IMR-90 (cell line): ENCODE measurements at regions not wholly inside any gene's neighbourhood (a gene's known extent, or its start where the extent isn't known, plus 50 kb on each side); places are given as distances from the start of the nearest gene placed in this dataset.

Source experiments
- ATAC-seq: fragments of 200-7000 bp; cut with Tn5 transposase; 2 replicates; pipeline ENCODE4 v1.9.1; 2020; ENCODE audit warnings: low read depth, mild to moderate bottlenecking, moderate library complexity
- BruUV-seq: library from RNA; stranded (reverse); fragments of 400-500 nt; replicated peaks from 2 replicates; lab custom pipeline; 2021; lab: Mats Ljungman, UMichigan
- CTCF ChIA-PET: fragments of 300-600 bp; formaldehyde crosslinking; extraction: SDS; loops from one replicate; lab custom pipeline; 2021; ENCODE audit warnings: antibody characterized with exemption; lab: Yijun Ruan, JAX
- POLR2A ChIA-PET: fragments of 300-600 bp; sonication (Branson Sonifier 250); formaldehyde crosslinking; loops from one replicate; lab custom pipeline; 2022; ENCODE audit warnings: antibody characterized with exemption; ENCODE audit not compliant: unreplicated experiment; lab: Charles Lee
- DNase-seq: peaks from one replicate; pipeline ENCODE4 v3.0.0; 2013
- H2AFZ ChIP-seq: replicated peaks from 2 replicates; pipeline ENCODE3; 2013; ENCODE audit warnings: low read length, mild to moderate bottlenecking; ENCODE audit not compliant: poor library complexity
- H2AK5ac ChIP-seq: 2 replicates; pipeline ENCODE4 v1.6.1; 2013; ENCODE audit warnings: low read depth, low read length, inconsistent platforms
- H2AK9ac ChIP-seq: replicated peaks from 2 replicates; pipeline ENCODE3; 2013; ENCODE audit warnings: mild to moderate bottlenecking, low read depth, low read length, moderate library complexity; ENCODE audit not compliant: poor library complexity
- H2BK120ac ChIP-seq: 2 replicates; pipeline ENCODE4 v1.6.1; 2013; ENCODE audit warnings: low read depth, low read length, inconsistent platforms
- H2BK15ac ChIP-seq: 3 replicates; pipeline ENCODE4 v1.6.1; 2013; ENCODE audit warnings: low read depth, low read length, inconsistent platforms
- H2BK20ac ChIP-seq: 2 replicates; pipeline ENCODE4 v1.6.1; 2013; ENCODE audit warnings: low read depth, mild to moderate bottlenecking, inconsistent platforms, low read length, moderate library complexity
- H2BK5ac ChIP-seq: 2 replicates; pipeline ENCODE4 v1.6.1; 2013; ENCODE audit warnings: mild to moderate bottlenecking, low read depth, low read length, inconsistent platforms; ENCODE audit not compliant: poor library complexity, severe bottlenecking
- H3K14ac ChIP-seq: replicated peaks from 2 replicates; pipeline ENCODE4 v1.6.1; 2013; ENCODE audit warnings: low read depth, low read length, inconsistent platforms
- H3K18ac ChIP-seq: 2 replicates; pipeline ENCODE4 v1.6.1; 2013; ENCODE audit warnings: low read depth, low read length, control low read depth
- H3K23ac ChIP-seq: 2 replicates; pipeline ENCODE4 v1.6.1; 2013; ENCODE audit warnings: low read depth, low read length, inconsistent platforms
- H3K27ac ChIP-seq: 2 replicates; pipeline ENCODE4 v1.5.1; 2013; ENCODE audit warnings: mild to moderate bottlenecking, control low read depth, low read length; ENCODE audit not compliant: insufficient read depth
- H3K27me3 ChIP-seq: 2 replicates; pipeline ENCODE4 v1.6.1; 2013; ENCODE audit warnings: low read length; ENCODE audit not compliant: control insufficient read depth, insufficient read depth
- H3K36me3 ChIP-seq: 2 replicates; pipeline ENCODE4 v1.6.1; 2013; ENCODE audit warnings: low read length, mixed read lengths; ENCODE audit not compliant: control insufficient read depth, insufficient read depth
- H3K4ac ChIP-seq: 2 replicates; pipeline ENCODE4 v1.6.1; 2013; ENCODE audit warnings: low read depth, low read length, inconsistent platforms
- H3K4me1 ChIP-seq: 2 replicates; pipeline ENCODE4 v1.6.1; 2013; ENCODE audit warnings: low read length, mixed read lengths; ENCODE audit not compliant: control insufficient read depth, insufficient read depth
- H3K4me2 ChIP-seq: 2 replicates; pipeline ENCODE4 v1.6.1; 2013; ENCODE audit warnings: low read depth, mild to moderate bottlenecking, control low read depth, low read length, moderate library complexity
- H3K4me3 ChIP-seq: 2 replicates; pipeline ENCODE4 v1.5.1; 2013; ENCODE audit warnings: low read depth, mild to moderate bottlenecking, control low read depth, low read length, moderate library complexity; ENCODE audit not compliant: insufficient read depth
- H3K56ac ChIP-seq: 2 replicates; pipeline ENCODE4 v1.6.1; 2013; ENCODE audit warnings: low read length, inconsistent platforms; ENCODE audit not compliant: insufficient read depth; ENCODE audit errors: extremely low read depth
- H3K79me1 ChIP-seq, 2 experiments: 2 replicates each; pipeline ENCODE4 v1.6.1; 2013; ENCODE audit warnings: low read length in 2 of 2, inconsistent platforms in 1 of 2, low read depth in 1 of 2
- H3K9ac ChIP-seq: 2 replicates; pipeline ENCODE4 v1.6.1; 2013; ENCODE audit warnings: low read depth, low read length, control low read depth
- H3K9me1 ChIP-seq: 2 replicates; pipeline ENCODE4 v1.6.1; 2013; ENCODE audit warnings: low read length, inconsistent platforms; ENCODE audit not compliant: insufficient read depth
- H3K9me3 ChIP-seq: 2 replicates; pipeline ENCODE4 v1.6.1; 2013; ENCODE audit warnings: low read length; ENCODE audit not compliant: control insufficient read depth, insufficient read depth
- H4K20me1 ChIP-seq: 2 replicates; pipeline ENCODE4 v1.6.1; 2013; ENCODE audit warnings: low read length, inconsistent platforms; ENCODE audit not compliant: insufficient read depth
- H4K5ac ChIP-seq: 2 replicates; pipeline ENCODE4 v1.6.1; 2013; ENCODE audit warnings: mild to moderate bottlenecking, low read depth, low read length, control low read depth
- H4K8ac ChIP-seq, 2 experiments: 2 replicates each; pipeline ENCODE4 v1.6.1; 2013; ENCODE audit warnings: low read depth in 2 of 2, low read length in 2 of 2, control low read depth in 1 of 2, inconsistent platforms in 1 of 2
- H4K91ac ChIP-seq: 2 replicates; pipeline ENCODE4 v1.6.1; 2013; ENCODE audit warnings: low read depth, low read length, inconsistent platforms; ENCODE audit not compliant: insufficient read depth
- BHLHE40 ChIP-seq: fragments of 150-350 bp; IDR thresholded peaks from 2 replicates; pipeline ENCODE4 v1.6.1; 2016; ENCODE audit warnings: mild to moderate bottlenecking, low read depth, low read length
- CEBPB ChIP-seq: IDR thresholded peaks from 2 replicates; pipeline ENCODE4 v1.6.1; 2012; ENCODE audit warnings: low read depth, low read length, improper control_type of control experiment
- CHD1 ChIP-seq: IDR thresholded peaks from 2 replicates; pipeline ENCODE4 v1.6.1; 2012; ENCODE audit warnings: low read depth, low read length, improper control_type of control experiment
- MAFK ChIP-seq: IDR thresholded peaks from 2 replicates; pipeline ENCODE4 v1.6.1; 2012; ENCODE audit warnings: low read depth, low read length, improper control_type of control experiment
- NFE2L2 ChIP-seq: fragments of 150-350 bp; IDR thresholded peaks from 2 replicates; pipeline ENCODE4 v1.6.1; 2016; ENCODE audit warnings: low read depth, mild to moderate bottlenecking, low read length
- POLR2A ChIP-seq: IDR thresholded peaks from 2 replicates; pipeline ENCODE4 v1.6.1; 2012; ENCODE audit warnings: mild to moderate bottlenecking, low read depth, low read length
- RAD21 ChIP-seq: IDR thresholded peaks from 2 replicates; pipeline ENCODE4 v1.6.1; 2012; ENCODE audit warnings: low read length, improper control_type of control experiment
- RCOR1 ChIP-seq: IDR thresholded peaks from 2 replicates; pipeline ENCODE4 v1.6.1; 2012; ENCODE audit warnings: mild to moderate bottlenecking, low read length, improper control_type of control experiment; ENCODE audit not compliant: insufficient replicate concordance
- RFX5 ChIP-seq: IDR thresholded peaks from 2 replicates; pipeline ENCODE4 v1.8.0; 2012; ENCODE audit warnings: low read depth, mild to moderate bottlenecking, low read length, moderate library complexity
- SMC3 ChIP-seq: fragments of 150-350 bp; IDR thresholded peaks from 2 replicates; pipeline ENCODE4 v1.6.1; 2016; ENCODE audit warnings: low read depth, mild to moderate bottlenecking, antibody characterized with exemption, low read length, moderate library complexity
- WGBS, 2 experiments: methylation state at CpG; one replicate each; pipeline versions ENCODE4 v1.1.5 to v1.1.7; 2013; ENCODE audit warnings: missing lambda C conversion rate in 2 of 2; ENCODE audit not compliant: insufficient read length in 1 of 2; ENCODE audit errors: extremely low coverage in 2 of 2; 5-methylcytosine and 5-hydroxymethylcytosine counted together
- dilution Hi-C: fragments of 300-500 bp; cut with HindIII; formaldehyde crosslinking; loops from one replicate; pipeline ENCODE4 v1.14.3; 2018; ENCODE audit warnings: low sequenced_read_pairs; ENCODE audit not compliant: unreplicated experiment
- in situ Hi-C: fragments of 300-500 bp; cut with MboI; formaldehyde crosslinking; loops from 3 replicates; pipeline ENCODE4 v1.14.3; 2019; ENCODE audit warnings: low sequenced_read_pairs, inconsistent platforms, mixed read lengths
- intact Hi-C: fragments of 100-400 bp; cut with micrococcal nuclease; formaldehyde crosslinking; loops from 2 replicates; pipeline ENCODE4 v1.10.0; 2022
- TF ChIP-seq, protein P1 (sequence below): fragments of 150-350 bp; IDR thresholded peaks from 2 replicates; pipeline ENCODE4 v1.6.1; 2017; ENCODE audit warnings: mild to moderate bottlenecking, antibody characterized with exemption, low read length, low read depth
- TF ChIP-seq, protein P2 (sequence below): conservative IDR thresholded peaks from 2 replicates; pipeline ENCODE4 v1.5.1; 2012; ENCODE audit warnings: mild to moderate bottlenecking, low read depth, low read length, improper control_type of control experiment

DNA sequence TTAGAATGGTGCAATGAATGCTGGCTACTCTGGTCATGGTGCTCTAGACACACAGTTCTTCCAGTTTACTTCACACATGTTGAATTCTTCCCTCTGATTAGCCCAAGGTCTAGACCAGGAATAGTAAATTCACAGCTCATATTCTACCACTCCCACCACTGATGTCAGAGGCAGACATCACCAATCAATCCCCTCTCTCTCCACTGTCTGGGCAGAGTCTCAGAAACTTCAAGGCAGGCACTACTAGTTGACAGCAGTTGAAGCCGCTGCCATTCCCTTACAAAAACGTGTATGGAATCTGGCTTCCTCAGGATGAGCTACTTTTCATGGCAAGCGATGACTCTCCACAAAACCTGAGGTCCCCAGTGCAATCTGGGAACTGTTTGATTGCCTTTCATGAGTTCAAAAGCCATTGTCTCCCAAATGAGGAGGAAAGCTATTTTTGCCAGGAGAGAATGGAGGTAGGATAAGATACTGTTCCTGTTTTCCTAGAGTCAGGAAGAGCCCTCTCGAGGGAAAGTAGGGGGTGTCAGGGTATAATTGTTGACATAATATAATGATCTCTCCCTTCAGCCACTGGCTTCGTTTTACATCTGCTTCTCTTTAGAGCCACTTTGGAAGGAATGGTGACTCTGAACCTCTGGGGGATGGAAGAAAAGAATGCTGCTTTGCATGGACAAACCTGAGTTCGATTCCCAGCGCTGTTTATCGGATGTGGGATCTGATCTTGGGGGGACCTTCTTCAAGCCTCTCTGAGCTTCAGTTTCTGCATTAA lies 90.0 kb downstream of the FOXL1 start (continued):
- TF ChIP-seq, protein P1, sequence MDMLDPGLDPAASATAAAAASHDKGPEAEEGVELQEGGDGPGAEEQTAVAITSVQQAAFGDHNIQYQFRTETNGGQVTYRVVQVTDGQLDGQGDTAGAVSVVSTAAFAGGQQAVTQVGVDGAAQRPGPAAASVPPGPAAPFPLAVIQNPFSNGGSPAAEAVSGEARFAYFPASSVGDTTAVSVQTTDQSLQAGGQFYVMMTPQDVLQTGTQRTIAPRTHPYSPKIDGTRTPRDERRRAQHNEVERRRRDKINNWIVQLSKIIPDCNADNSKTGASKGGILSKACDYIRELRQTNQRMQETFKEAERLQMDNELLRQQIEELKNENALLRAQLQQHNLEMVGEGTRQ: no peak

DNA sequence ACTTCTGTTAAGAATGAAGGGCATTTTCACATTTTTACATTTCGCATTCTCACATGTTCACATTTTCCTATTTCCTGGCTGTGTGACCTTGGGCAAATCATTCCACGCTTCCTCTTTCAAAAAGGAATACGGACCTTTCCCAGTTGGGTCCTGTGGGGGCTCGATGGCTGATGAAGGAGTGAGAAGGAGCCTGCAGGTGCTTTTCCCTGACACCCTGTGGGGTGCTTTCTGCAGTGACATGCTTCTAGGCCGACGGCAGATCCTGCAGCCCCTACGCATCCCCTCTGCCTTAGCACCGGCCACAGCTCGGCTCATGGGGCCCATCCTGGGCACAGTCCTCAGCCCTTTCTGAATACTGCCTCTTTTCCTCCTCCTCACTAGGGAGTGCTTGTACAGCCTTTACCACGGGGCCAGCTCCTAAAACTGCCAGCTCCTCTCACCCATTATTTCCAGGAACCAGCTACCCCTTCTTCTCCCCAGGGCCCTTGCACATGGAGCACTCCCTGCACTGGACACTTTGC lies 91.0 kb downstream of the FOXL1 start:
- no peak for DNase-seq
- peak overlapping the region; percentile 75 for H2BK15ac ChIP-seq
- no peaks in the 10 kb centered on the region for H3K36me3 ChIP-seq
- CTCF ChIA-PET: no interaction called here
- no peak overlapping the region for H3K56ac ChIP-seq
- no peaks in the 10 kb centered on the region; the same call in 1 of the 2 replicates for H4K20me1 ChIP-seq
- peak overlapping the region; percentile 74 for H2AK9ac ChIP-seq
- H3K4me3 ChIP-seq: no peak overlapping the region
- peaks cover 4 to 24% of the 10 kb centered on the region in 2 experiments; a peak in 3 of 4 replicates for H3K79me1 ChIP-seq
- H2BK120ac ChIP-seq: peak overlapping the region; percentile 87
- H2BK20ac ChIP-seq: peak overlapping the region; percentile 90
- peak overlapping the region; percentile 19 for H2BK5ac ChIP-seq
- peak overlapping the region; percentile 92 for H2AFZ ChIP-seq
- in situ Hi-C loops: loop anchor here (5.0 kb wide), 1 partner anchor 92 kb away; the partner anchor contains the start of gene FOXL1
- H4K8ac ChIP-seq: peak overlapping the region; percentile 48 to 74; a peak in 3 of 4 replicates
- peak overlapping the region; percentile 81 for H3K4ac ChIP-seq
- peak overlapping the region; percentile 66; the same call in 1 of the 2 replicates for H3K23ac ChIP-seq
- H3K18ac ChIP-seq: no peak overlapping the region
- peaks cover 25% of the 10 kb centered on the region for H3K9me1 ChIP-seq
- POLR2A ChIA-PET: no interaction called here
- H3K9me3 ChIP-seq: peaks cover 3% of the 10 kb centered on the region; the same call in 1 of the 2 replicates
- 79% methylated on average over 6 of the region's 10 CpGs; no CpG with 5 or more reads in 1 of the 2 experiments for WGBS, 2 experiments
- intact Hi-C loops: no loop called here
- H4K5ac ChIP-seq: no peak overlapping the region
- H3K27me3 ChIP-seq: no peaks in the 10 kb centered on the region
- peak overlapping the region; percentile 93 for H3K14ac ChIP-seq
- no peak overlapping the region for H3K9ac ChIP-seq
- dilution Hi-C loops: no loop called here
- peak overlapping the region; percentile 22; the same call in 1 of the 2 replicates for H3K4me2 ChIP-seq
- BruUV-seq: no TSS peak
- H2AK5ac ChIP-seq: peak overlapping the region; percentile 91
- ATAC-seq: no peak; the same call in 1 of the 2 replicates
- H3K27ac ChIP-seq: peak overlapping the region; percentile 33
- peaks cover 34% of the 10 kb centered on the region for H3K4me1 ChIP-seq
- peak overlapping the region; percentile 69 for H4K91ac ChIP-seq
- TF ChIP-seq CEBPB (no peak), MAFK (no peak), CHD1 (no peak), NFE2L2 (no peak), POLR2A (no peak), RCOR1 (no peak), RFX5 (no peak), SMC3 (no peak), BHLHE40 (no peak), RAD21 (no peak)
- TF ChIP-seq, protein P2, sequence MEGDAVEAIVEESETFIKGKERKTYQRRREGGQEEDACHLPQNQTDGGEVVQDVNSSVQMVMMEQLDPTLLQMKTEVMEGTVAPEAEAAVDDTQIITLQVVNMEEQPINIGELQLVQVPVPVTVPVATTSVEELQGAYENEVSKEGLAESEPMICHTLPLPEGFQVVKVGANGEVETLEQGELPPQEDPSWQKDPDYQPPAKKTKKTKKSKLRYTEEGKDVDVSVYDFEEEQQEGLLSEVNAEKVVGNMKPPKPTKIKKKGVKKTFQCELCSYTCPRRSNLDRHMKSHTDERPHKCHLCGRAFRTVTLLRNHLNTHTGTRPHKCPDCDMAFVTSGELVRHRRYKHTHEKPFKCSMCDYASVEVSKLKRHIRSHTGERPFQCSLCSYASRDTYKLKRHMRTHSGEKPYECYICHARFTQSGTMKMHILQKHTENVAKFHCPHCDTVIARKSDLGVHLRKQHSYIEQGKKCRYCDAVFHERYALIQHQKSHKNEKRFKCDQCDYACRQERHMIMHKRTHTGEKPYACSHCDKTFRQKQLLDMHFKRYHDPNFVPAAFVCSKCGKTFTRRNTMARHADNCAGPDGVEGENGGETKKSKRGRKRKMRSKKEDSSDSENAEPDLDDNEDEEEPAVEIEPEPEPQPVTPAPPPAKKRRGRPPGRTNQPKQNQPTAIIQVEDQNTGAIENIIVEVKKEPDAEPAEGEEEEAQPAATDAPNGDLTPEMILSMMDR: no peak
